ENCODE measurements at regions not wholly inside any gene's neighbourhood (a gene's known extent, or its start where the extent isn't known, plus 50 kb on each side); places are given as distances from the start of the nearest gene placed in this dataset.

GRCh38 chr1:74952786-74953185 is 181.4 kb upstream of the LHX8 start:
- Histone ChIP-seq H3K27me3 (no peaks in the 10 kb centered on the region), H3K36me3 (no peaks in the 10 kb centered on the region), H3K4me1 (no peaks in the 10 kb centered on the region), H3K4me3 (no peak overlapping the region), H3K27ac (no peak overlapping the region), H3K9me3 (no peaks in the 10 kb centered on the region)
- intact Hi-C loops (cut with DNase I) = no loop called here
- DNase-seq (ENCODE audit: extremely low spot score in 2 of 2) = no peak
- no peak for TF ChIP-seq POLR2A (IDR thresholded peaks at IDR 0.05)
- no peak for TF ChIP-seq CTCF (IDR thresholded peaks at IDR 0.05)
- TF ChIP-seq POLR2AphosphoS5 (IDR thresholded peaks at IDR 0.05; ENCODE audit: insufficient read depth in 1 of 2, low read depth in 1 of 2) = no peak

DNA sequence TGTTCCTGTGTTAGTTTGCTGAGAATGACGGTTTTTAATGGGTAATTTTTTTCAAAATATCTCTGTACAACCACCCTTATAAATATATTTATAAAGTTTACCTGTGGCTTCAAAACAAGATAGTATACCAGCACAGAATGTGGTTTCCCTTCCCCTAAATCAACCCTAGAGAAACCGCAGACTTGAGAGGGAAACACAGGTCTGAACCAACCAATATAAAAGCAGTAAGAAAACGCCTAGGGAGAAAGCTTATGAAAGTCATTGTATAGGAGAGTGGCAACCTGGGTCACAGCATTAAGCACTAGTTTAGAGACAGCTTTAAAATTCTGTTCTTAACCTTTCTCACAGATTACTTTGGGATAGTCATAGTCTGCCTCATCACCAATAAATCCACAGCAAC is 180.6 kb upstream of the LHX8 start:
- H3K4me1 ChIP-seq = no peaks in the 10 kb centered on the region
- H3K27ac ChIP-seq = no peak overlapping the region
- TF ChIP-seq POLR2A (IDR thresholded peaks at IDR 0.05) (no peak), CTCF (IDR thresholded peaks at IDR 0.05) (no peak), POLR2AphosphoS5 (IDR thresholded peaks at IDR 0.05; ENCODE audit: insufficient read depth in 1 of 2, low read depth in 1 of 2) (no peak)
- no peak overlapping the region for H3K4me3 ChIP-seq
- no peaks in the 10 kb centered on the region for H3K27me3 ChIP-seq
- intact Hi-C loops (cut with DNase I) = no loop called here
- H3K36me3 ChIP-seq = no peaks in the 10 kb centered on the region
- no peaks in the 10 kb centered on the region for H3K9me3 ChIP-seq
- no peak for DNase-seq (ENCODE audit: extremely low spot score in 2 of 2)

- no peak for DNase-seq (ENCODE audit: extremely low spot score in 2 of 2)
- no peaks in the 10 kb centered on the region for H3K27me3 ChIP-seq
- no peaks in the 10 kb centered on the region for H3K9me3 ChIP-seq
- H3K36me3 ChIP-seq = no peaks in the 10 kb centered on the region
- H3K4me1 ChIP-seq = no peaks in the 10 kb centered on the region
- H3K4me3 ChIP-seq = no peak overlapping the region
- no peak overlapping the region for H3K27ac ChIP-seq
- TF ChIP-seq POLR2AphosphoS5 (IDR thresholded peaks at IDR 0.05; ENCODE audit: insufficient read depth in 1 of 2, low read depth in 1 of 2) (no peak), POLR2A (IDR thresholded peaks at IDR 0.05) (no peak), CTCF (IDR thresholded peaks at IDR 0.05) (no peak)
- intact Hi-C loops (cut with DNase I) = no loop called here
These were observed 171.1 kb upstream of the LHX8 start for GRCh38 chr1:74963120-74963519.

DNA sequence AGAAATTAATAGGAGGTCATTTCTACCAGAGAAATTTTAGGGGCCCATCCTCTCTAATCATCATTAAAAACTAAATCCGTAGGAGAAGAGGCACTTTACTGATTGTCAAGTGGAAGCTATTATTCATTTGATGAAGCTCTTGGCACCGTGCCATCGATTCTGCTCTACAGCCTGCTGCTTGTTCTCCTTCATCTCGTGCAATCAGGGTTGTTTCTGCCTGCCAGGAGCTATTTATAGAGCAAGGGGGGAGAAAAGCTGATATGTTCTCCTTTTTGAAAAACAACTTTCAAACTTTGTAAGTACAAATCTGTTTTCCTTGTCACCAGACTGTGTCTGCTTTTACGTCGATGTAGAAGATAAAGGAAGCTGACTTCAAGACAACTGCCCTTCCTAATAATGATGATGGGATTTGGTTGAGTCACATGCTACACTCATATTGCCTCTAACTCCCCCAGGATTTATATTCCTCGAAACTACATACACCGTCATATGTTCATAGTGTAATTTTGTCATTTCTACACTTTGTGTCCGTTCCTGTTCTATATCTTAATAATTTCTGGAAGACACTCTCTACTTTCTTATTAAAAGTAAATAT is 169.6 kb upstream of the LHX8 start:
- Histone ChIP-seq H3K9me3 (no peaks in the 10 kb centered on the region), H3K4me3 (no peak overlapping the region), H3K27me3 (no peaks in the 10 kb centered on the region), H3K4me1 (no peaks in the 10 kb centered on the region), H3K27ac (no peak overlapping the region), H3K36me3 (no peaks in the 10 kb centered on the region)
- no peak for DNase-seq (ENCODE audit: extremely low spot score in 2 of 2)
- intact Hi-C loops (cut with DNase I) = no loop called here
- no peak for TF ChIP-seq CTCF (IDR thresholded peaks at IDR 0.05)
- TF ChIP-seq POLR2A (IDR thresholded peaks at IDR 0.05) = no peak
- no peak for TF ChIP-seq POLR2AphosphoS5 (IDR thresholded peaks at IDR 0.05; ENCODE audit: insufficient read depth in 1 of 2, low read depth in 1 of 2)

DNA sequence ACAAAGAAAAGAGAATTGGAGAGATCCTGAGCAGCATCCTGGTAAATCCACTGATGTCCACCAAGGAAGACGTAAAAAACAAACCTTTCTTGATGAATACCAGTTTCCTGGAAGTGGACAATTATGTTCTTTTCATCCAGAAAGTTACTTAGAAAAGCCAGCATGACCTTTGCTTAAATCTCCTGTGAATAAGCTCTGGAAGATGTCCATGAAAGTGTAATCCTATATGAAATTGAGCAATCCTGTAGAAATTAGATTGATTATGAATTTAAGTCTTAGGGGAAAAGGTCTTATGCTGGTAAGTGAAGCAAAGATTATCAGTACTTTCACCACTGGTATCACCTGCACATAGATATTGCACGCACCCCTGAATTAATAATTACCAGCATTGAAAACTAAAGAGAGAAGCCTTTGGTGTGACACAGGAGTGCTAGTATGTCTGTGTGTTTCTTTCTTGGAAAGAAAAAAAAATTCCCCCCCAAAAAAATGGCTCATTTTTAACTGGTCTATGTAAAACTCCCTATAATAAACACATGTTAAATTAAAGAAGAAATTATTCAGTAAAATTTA is 164.5 kb upstream of the LHX8 start:
- H3K4me1 ChIP-seq = no peaks in the 10 kb centered on the region
- no peaks in the 10 kb centered on the region for H3K27me3 ChIP-seq
- no peak for DNase-seq (ENCODE audit: extremely low spot score in 2 of 2)
- TF ChIP-seq POLR2A (IDR thresholded peaks at IDR 0.05) (no peak), POLR2AphosphoS5 (IDR thresholded peaks at IDR 0.05; ENCODE audit: insufficient read depth in 1 of 2, low read depth in 1 of 2) (no peak), CTCF (IDR thresholded peaks at IDR 0.05) (no peak)
- H3K9me3 ChIP-seq = no peaks in the 10 kb centered on the region
- intact Hi-C loops (cut with DNase I) = no loop called here
- H3K27ac ChIP-seq = no peak overlapping the region
- no peak overlapping the region for H3K4me3 ChIP-seq
- H3K36me3 ChIP-seq = no peaks in the 10 kb centered on the region
